ENCODE measurements at regions not wholly inside any gene's neighbourhood (a gene's known extent, or its start where the extent isn't known, plus 50 kb on each side); places are given as distances from the start of the nearest gene placed in this dataset.
A peak's percentile ranks its signal among the peaks of the same experiment; 100 is the strongest.

DNA sequence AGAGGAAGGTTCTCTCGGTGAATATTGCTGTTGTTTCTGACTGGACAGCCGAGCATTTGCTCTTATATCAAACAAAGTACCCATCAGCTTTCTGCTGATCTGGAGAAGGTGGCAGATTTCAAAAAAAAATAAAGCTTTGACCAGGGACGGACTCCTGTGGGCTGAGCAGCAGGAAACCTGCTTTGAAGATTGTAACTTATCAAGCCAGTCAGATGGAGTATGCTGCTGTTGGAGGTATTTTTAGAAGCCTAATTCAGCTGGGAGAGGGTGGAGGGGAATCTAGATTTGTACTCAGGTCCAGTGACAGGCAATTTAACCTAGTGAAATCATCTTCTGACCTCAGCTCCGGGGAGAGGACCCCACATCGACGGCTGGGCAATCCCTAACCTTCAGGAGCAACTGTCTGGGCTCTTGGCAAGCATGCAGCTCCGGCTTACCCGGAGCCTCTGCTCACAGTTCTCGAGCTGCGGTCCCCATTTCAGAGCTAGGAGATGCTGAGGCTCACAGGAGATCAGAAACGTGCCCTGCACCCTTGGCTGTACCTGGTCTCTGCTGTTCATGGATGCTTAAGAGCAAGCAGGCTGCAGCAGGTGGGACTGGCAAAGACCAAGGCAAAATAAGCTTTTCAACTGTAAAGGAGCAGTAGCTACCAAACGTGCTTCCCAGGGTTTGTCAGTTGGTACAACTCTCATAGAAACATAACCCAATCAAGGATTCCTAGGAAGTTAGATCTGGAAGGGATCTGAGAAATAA, 89.3 kb upstream of the ST8SIA2 start:
- DNase-seq, result no peak

- no peak for DNase-seq
Measured at GRCh38 chr15:92305343-92305742, 88.3 kb upstream of the ST8SIA2 start.

- DNase-seq, result no peak
Measured at GRCh38 chr15:92306663-92307062, 87.0 kb upstream of the ST8SIA2 start.

- DNase-seq, result no peak
Measured at GRCh38 chr15:92315144-92315543, 78.5 kb upstream of the ST8SIA2 start.

- DNase-seq, result no peak
Measured at GRCh38 chr15:92315595-92316211, 78.0 kb upstream of the ST8SIA2 start.

DNA sequence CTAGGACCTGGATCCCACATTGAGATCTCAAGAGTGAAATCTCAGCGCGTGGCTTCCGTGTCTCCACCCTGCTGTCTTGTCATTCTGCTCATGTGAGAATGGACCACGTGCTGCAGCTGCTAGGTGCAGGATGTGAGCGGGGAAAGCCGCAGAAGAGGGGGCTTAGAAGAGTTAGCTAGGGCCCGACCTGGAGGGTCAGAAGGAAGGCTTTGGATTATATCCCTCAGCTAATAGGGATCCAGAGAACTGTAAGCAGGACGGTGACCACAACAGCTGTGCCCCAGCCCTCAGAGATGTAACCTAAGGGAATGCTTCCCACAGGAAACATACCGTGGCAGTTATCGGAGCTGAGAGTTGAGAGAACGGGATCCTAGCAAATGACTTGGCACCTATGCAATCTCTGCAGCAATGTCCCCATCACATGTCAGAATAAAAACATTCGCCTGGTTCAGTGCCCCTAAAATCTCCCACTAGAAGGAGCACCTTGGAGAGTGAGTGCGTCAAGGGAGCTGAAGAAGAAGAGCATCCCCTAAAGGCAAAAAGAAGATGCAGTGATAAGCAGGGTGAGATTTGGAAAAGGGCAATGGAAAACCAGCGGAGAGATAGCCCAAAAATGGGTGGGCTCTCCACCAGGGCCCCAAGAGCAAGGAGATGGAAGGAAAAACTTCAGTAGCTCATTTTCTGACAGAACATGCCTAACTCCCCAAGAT, 76.9 kb upstream of the ST8SIA2 start:
- no peak for DNase-seq

DNA sequence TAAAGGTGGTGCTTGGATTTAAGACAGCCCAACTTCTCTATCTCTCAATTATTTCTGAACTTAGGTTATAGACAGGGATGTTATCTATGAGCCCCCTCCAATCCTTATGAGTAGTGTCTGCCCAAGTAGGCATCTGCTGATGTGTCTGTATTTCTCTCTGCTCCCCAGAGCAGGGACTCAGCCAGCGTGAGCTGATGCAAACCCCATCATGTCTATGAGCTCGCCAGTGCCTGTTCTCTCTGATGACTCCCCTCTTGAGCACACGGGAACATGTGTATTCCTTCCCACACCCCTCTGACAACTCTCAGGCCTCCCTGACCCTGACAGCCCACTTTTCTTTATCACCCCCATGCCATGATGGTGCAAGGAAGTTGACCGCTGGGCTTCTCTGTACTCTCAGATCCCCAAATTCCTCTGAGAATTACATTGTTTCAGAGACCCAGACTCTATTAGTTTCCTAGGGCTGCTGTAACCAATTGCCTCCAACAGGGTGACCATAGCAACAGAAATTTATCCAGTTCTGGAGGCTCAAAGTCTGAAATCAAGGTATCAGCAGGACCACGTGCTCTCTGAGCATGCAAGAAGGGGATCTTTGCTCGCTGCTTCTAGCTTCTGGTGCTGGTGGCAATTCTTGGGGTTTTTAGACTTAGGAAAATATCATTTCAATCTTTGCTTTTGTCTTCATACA, 73.5 kb upstream of the ST8SIA2 start:
- no peak for DNase-seq

DNA sequence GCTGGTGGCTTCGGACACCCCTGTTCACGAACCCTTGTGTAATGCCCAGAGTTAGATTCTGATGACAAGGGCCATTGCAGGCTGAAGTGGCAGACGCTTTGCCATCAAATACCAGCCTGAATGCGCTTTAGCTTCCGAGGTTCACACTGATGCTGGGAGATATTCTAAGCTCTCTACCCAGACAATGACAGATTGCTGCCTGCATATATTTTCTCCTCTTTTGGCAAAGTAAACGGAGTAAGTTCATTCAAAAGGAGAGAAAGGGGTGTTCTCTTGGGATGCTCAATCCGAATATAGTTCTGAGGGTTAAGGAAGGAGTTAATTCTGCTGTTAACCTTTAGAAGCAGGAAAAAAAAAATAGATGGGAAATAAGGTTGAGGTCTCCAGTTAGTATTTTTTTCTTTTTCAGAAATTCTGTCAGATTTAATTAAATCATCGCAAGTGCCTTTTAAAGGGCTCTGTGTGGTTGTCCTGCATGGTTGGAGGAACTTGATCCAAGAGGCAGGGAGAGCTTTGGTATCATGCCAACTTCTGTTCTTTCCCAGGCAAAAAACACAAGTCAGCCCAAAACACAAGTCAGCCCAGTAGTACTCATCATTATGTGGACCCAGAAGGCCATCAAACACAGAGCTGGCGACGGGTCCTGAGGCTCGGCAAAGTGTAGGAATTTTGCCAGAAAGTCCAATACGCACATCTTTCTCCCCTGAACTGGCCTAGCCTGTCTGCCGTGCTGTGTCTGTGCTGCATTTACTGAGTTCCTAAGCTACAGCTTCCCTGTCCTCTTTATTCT, 70.9 kb upstream of the ST8SIA2 start:
- peak; percentile 52 for DNase-seq

DNA sequence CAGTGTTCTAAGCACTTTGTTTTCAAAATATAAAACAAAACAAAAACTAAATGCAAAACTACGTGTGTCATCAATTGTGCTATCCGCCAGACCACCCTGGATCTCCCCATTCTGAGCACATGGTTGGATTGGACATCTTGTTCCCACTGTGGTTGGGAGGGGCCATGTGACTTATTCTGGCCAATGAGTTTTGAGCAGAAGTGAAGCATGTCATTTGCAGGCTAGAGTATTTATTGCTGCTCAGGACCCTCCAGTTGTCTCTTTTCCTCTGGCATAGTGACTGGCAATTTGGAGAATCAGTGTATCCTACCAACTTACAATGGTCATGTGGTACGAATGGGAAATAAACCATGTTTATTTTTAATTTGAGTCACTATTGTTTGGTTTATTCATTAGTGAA, 70.2 kb upstream of the ST8SIA2 start:
- peak; percentile 22 for DNase-seq

DNA sequence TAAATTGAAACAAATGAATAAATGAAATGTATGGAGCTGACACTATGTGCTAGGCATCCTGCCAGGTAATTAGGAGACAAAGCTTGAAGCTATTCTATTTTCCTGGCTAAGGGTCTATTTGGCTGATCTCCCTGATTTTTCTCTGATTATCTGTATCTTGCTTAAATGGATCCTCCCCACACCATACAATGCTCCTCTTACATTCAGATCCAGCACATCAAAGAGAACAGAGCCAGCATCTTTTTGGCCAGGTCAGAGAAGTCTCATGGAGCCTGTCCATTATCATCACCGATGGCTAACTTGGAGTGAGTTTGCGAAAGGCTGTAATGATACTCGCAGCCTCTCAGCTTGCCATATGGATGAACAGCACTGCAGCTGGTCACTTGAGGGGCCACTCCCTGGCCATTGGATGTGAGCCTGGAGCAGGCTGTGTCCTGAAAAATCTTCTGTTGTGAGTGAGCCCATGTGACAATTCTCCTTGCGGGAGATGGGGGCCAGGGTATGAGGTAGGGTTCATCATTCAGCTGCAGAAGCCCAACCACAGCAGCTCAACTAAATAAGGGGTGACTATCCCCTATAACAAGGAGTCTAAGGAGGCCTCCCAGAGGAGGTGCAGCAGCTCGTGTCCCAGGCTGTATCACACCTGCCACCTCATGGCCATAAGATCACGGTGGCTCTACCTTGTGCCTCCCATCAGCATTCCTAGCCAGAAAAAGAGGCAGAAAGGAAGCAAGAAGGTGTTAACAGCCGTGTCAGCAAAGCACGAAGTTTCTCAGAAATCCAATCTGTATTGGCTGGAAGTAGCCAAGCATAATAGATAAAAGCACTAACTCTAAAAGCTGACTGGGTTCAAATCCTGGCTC, 69.3 kb upstream of the ST8SIA2 start:
- peak; percentile 80 for DNase-seq

- DNase-seq, result no peak
Measured at GRCh38 chr15:92326236-92326635, 67.4 kb upstream of the ST8SIA2 start.

GRCh38 chr15:92327033-92327432, 66.6 kb upstream of the ST8SIA2 start:
- no peak for DNase-seq

GRCh38 chr15:92328207-92328606, 65.5 kb upstream of the ST8SIA2 start:
- DNase-seq, result no peak

- DNase-seq, result no peak
Measured at GRCh38 chr15:92332125-92332899, 61.4 kb upstream of the ST8SIA2 start.

GRCh38 chr15:92333709-92334108, 60.0 kb upstream of the ST8SIA2 start:
- no peak for DNase-seq

DNA sequence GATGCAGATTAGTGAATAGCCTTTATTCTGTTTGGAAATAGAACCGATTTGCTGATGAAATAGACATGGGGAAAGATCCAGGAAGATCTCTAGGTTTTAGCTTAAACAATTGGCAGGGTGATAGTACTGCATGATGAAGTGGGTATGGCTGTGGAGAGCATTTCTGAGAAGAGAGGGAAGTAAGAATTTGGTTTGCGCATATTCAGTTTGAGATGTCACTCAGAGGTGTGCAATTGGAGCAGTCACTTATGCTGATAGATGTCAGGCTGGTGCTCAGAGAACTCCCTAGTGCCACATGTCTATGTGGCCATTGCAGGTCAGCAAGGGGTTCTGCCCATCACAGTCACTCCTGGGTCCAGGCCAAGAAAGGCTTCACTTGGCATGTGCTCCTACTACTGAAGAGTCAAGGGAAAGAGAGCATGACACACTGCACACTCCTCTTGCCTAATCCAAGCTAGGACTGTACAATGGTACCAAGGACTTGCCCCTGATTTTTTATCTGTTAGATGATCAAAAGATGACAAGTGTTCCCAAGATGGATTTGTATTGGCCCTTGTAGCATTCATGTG, 57.2 kb upstream of the ST8SIA2 start:
- no peak for DNase-seq

GRCh38 chr15:92339361-92339760, 54.3 kb upstream of the ST8SIA2 start:
- DNase-seq, result no peak
